Activated effector memory CD4-positive, alpha-beta T cell treated with Interleukin-2 at 50 U/mL for 16 hours (primary cell): ENCODE measurements at regions not wholly inside any gene's neighbourhood (a gene's known extent, or its start where the extent isn't known, plus 50 kb on each side); places are given as distances from the start of the nearest gene placed in this dataset.

Source experiments
- DNase-seq: peaks from one replicate; pipeline ENCODE4 v3.0.0-alpha.2; 2020

GRCh38 chr9:79115176-79115575 is 456.6 kb upstream of the TLE4 start:
- DNase-seq: no peak

GRCh38 chr9:79116041-79116440 is 455.7 kb upstream of the TLE4 start:
- no peak for DNase-seq

DNA sequence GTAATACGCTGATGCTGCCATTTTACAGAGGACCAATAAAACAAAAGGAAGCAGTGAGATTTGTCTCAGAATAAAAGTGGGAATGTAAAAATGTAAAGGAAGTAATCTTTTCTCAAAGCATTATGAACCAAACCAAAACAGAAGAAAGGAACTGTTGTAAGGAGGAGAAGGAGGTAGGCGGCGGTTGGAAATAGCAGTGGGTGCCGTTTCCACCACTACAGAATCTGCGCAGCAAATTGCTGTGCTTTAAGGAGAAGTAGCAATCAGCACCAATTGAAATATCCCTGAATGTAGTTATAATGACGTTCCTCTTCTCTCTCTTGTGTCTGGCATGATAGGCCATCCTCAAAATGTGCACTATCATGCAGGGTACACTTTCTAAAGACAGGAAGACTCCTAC is 455.1 kb upstream of the TLE4 start:
- DNase-seq: no peak

DNA sequence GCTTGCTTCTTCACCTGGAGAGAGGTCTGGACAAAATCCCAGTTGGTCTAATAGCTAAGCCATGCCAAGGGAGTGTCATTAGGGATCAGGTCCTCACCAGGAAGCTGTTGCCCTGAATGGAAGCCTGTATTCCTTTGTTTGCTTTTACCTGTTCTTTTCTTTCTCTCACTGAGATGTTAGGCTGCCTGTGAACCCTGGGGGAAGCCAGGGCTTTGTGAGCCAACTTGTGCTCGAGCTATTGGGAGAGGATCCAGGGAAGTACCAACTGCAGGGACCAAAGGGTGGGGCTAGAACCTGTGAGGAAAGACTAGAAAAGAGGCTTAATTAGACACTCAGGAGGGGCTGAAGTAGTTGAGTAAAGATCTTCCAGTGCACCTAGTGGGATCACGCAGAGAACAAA is 451.2 kb upstream of the TLE4 start:
- no peak for DNase-seq

DNA sequence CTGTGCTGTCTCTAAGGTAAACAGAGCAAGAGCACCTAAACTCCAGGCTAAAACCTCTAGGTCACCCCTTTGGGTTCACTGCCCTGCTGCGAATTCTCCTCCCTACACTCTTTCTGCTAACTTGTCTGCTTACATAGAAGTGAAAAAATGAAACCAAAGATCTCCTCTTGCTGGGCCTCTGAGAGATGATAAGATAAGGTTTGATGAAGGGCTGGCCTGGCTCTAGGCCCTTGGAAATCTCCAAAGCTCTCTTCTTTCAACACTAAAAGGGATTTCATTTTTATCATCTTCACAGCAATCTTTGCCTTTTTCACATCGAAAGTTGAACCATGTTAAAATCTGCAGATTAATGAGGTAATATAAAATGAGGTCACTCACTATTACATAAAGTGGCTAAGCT is 450.8 kb upstream of the TLE4 start:
- DNase-seq: no peak

DNA sequence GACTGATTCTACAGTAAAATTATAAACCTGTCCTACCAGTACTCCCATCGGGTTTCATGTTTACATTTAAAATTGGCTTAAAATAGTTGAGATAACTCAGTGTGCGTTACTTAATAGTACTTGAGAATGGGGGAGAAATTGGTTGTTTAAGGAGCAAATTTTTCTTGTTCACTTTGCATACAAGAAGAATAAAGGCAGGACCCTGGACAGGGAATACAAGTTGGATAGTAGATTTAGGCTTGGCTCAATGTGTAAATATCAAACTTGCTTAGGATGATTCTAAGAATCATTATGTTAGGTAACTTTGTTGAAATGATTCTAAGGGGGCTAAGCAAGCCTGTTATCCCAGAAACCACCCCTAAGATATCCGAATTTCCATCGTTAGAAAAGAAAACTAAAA is 448.4 kb upstream of the TLE4 start:
- DNase-seq: no peak

GRCh38 chr9:79127661-79128060 is 444.1 kb upstream of the TLE4 start:
- no peak for DNase-seq

DNA sequence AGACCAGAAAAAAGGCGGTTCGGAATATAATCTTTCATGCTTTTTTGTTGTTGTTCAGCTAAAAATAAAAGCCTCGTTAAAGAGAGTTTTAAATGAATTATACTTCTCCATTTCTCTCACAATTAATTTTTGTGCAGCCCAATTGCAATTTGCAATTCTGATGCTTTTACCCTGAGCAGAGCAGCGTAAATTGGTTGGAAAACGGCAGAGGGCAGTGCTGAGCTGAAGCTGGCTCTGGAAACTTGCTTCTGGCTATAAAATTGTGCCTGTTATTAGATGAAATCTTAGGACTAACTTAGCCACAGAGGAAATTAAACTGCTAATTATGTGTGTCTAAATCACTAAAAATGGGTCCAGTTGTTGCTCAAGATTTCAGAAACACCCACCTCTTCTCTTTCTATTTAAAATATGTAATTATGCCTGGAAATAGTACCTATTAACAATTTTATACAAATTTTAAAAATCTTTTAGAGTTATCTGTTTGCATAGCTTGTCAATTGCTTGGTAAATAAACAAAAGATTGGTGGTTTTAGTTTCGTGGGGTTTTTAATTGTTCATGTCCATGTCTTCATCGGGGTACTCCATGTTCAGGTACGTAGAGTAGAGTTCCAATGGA is 441.8 kb upstream of the TLE4 start:
- no peak for DNase-seq

GRCh38 chr9:79131246-79131774 is 440.5 kb upstream of the TLE4 start:
- DNase-seq: no peak

DNA sequence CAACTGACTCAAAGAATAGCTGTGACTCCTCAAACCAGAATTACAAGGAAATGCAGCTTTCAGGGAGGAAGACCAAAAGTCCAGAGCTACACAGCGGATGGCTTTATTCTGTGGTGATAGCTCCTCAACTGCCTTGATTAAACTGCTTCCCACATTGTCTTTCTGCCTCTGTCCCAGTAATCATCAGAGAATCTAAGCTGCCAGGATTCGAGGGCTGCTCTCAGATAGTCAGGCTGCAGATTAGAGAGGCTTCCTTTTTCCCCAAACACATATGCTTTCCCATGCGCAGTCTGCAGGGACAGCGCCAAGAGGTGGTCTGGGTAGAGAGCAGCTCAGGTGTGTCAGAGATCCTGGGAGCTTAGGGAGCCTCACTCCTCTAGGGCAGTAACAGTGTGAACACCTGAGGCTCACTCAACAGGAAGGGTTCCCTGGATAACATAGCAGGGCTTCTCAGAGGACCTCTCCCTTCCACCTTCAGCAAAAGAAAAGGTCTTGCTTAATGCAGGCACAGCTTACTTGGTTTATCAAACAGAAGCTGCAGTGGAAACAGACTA is 439.9 kb upstream of the TLE4 start:
- DNase-seq: no peak

GRCh38 chr9:79134654-79135053 is 437.1 kb upstream of the TLE4 start:
- no peak for DNase-seq

DNA sequence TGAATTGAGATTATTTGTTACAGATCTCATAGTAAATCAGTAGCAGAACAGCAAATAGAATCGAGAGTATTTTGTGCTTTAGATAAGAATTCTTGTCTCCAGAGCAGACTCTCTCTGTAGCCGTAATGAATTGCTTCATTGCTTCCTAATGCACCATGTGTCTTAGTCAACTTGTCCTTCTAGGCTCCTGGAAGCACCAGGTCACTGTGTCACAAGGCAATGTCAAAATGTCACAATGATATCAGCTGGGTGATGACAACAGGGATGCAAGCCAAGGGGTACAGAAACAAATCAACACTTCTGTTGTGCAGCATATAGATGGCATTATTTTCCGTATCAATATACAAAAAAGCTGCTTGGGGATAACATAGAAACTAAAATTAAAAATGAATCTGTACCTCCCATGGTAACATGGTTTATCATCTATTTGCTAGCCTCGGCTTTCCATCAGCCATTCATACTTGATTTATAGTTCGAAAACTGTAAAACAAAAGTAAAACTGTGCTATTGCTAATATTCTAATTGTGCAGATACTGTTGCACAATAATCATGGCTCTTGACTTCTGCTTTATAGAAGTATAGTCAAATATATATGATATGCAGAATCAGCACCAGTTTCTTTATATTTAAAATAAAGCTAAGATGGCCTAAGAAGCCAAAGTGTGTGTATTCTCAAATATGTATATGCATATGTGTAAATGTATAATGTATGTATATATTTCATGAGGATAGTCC is 435.9 kb upstream of the TLE4 start:
- no peak for DNase-seq

DNA sequence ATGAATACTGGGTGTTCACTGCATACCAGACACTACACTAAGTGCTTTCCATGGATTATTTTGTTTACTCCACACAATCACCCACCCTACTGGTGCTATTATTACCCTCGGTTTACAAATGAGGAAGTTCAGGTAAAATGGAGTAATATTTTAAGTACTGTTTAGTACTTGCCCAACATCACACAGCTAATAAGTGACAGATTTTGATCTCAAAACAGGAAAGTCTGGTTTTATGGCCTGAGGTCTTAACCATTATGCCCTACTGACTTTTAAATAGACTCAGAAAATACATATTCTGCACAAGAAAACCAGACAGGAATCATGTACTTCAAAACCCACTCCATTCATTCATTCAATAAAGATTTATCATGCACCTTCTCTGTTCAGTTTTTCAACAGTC is 431.0 kb upstream of the TLE4 start:
- no peak for DNase-seq

DNA sequence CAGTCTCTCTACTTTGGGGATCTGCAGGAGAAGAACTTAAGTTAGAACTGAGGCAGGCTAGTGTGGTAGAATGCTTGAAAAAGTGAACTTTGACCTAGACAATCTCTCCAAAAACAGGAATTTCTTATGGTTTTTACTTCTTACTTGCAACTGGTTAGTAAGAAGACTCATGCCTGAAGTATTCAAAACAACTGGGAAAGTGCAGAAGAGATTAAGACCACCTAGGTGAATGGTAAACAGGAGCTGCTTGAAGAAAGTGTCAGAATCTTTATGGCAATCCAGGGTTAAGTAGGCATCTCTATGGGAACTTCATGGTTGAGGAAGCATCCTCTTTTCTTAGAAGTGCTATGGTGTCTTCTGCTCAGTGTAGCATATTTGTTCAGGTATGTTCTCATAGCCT is 428.6 kb upstream of the TLE4 start:
- DNase-seq: no peak

DNA sequence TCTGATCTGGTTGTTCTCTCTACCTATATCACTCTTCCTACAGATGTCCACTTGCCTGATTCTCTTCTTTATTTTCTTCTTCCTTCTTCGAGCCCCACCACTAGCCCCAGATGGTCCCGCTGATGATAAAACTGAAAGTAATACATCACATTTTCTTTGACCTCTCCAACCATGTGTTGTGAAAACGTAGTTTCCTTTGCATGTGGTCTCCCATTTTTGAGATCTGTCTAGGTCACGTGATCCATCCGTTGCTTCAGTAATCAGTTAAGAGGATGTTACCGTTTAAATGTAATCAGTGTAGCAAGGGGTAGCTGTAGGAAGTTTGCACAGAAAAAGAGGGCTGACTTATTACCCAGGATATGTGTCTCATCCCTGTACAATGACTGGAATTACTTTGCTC is 426.3 kb upstream of the TLE4 start:
- no peak for DNase-seq

- no peak for DNase-seq
Observed at GRCh38 chr9:79149585-79149984, 422.2 kb upstream of the TLE4 start.

GRCh38 chr9:79151791-79152190 is 420.0 kb upstream of the TLE4 start:
- no peak for DNase-seq

GRCh38 chr9:79152306-79152705 is 419.5 kb upstream of the TLE4 start:
- DNase-seq: no peak

GRCh38 chr9:79154806-79155205 is 417.0 kb upstream of the TLE4 start:
- DNase-seq: no peak

DNA sequence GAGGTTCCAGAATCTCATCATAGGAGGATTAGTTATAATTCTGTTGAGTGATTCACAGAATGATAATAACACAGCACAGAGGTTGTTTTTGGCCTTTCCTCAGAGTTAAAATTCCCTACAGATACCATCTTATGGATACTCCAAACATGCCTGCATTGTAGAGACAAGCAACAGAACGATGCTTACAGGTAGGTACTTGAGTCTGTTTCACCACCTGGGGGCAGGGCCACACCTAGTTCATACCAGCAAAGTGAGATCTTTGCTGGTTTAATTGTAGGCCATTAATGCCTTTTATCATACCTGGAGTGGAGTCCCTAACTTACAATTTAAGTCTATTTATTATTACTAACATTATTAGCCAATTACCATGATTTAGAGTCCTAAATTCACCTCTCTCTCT is 416.5 kb upstream of the TLE4 start:
- DNase-seq: no peak

- DNase-seq: no peak
Observed at GRCh38 chr9:79163544-79163943, 408.2 kb upstream of the TLE4 start.

- no peak for DNase-seq
Observed at GRCh38 chr9:79164406-79164805, 407.4 kb upstream of the TLE4 start.

GRCh38 chr9:79165020-79165780 is 406.6 kb upstream of the TLE4 start:
- no peak for DNase-seq

DNA sequence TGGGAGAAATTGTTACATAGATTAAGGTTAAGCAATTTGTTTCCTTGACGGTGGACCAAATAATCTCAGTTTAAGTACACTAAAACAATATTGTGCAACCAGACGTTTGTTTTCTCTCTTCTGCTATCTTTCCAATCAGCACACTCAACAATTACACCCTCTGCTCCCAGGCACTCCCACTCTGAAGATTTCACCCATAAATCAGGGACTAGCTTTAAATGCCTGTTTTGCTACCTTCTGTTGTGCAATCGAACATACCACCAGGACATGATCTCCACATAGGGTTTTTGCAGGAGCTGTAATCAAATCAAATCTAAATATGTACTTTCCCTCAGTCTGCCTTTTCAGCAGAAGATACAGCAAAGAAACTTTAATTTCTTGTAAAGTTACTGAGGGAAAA is 405.8 kb upstream of the TLE4 start:
- no peak for DNase-seq
